Activated CD4-positive, CD25-positive, alpha-beta regulatory T cell (primary cell): ENCODE measurements at regions not wholly inside any gene's neighbourhood (a gene's known extent, or its start where the extent isn't known, plus 50 kb on each side); places are given as distances from the start of the nearest gene placed in this dataset.

Experiments used
- DNase-seq, 4 experiments: peaks; one replicate each; lab custom pipeline; 2025; lab: John Stamatoyannopoulos, UW

GRCh38 chr11:116294630-116295029 lies 478.2 kb downstream of the BUD13 start:
- DNase-seq = no peak

GRCh38 chr11:116287866-116288265 lies 484.9 kb downstream of the BUD13 start:
- no peak for DNase-seq

- no peak for DNase-seq
Observed at GRCh38 chr11:116285026-116285425, 487.8 kb downstream of the BUD13 start.

- DNase-seq = no peak
Observed at GRCh38 chr11:116283300-116283699, 489.5 kb downstream of the BUD13 start.

- no peak for DNase-seq
Observed at GRCh38 chr11:116282481-116282880, 490.3 kb downstream of the BUD13 start.

GRCh38 chr11:116281173-116282160 lies 491.3 kb downstream of the BUD13 start:
- no peak for DNase-seq

- no peak for DNase-seq
Observed at GRCh38 chr11:116279511-116279910, 493.3 kb downstream of the BUD13 start.

- no peak for DNase-seq
Observed at GRCh38 chr11:116278076-116278475, 494.7 kb downstream of the BUD13 start.

- DNase-seq = peak; percentile 38 to 62 (median 48)
Observed at GRCh38 chr11:116276051-116277044, 496.4 kb downstream of the BUD13 start.

GRCh38 chr11:116275635-116276034 lies 497.2 kb downstream of the BUD13 start:
- DNase-seq = no peak

GRCh38 chr11:116274521-116274920 lies 498.3 kb downstream of the BUD13 start:
- no peak for DNase-seq

GRCh38 chr11:116272181-116272789 lies 500.5 kb downstream of the BUD13 start:
- DNase-seq = no peak

GRCh38 chr11:116271479-116271878 lies 501.3 kb downstream of the BUD13 start:
- no peak for DNase-seq

- DNase-seq = no peak
Observed at GRCh38 chr11:116267146-116267545, 505.6 kb downstream of the BUD13 start.

GRCh38 chr11:116263770-116264169 lies 509.0 kb downstream of the BUD13 start:
- DNase-seq = no peak

GRCh38 chr11:116263019-116263418 lies 509.8 kb downstream of the BUD13 start:
- no peak for DNase-seq

- no peak for DNase-seq
Observed at GRCh38 chr11:116262370-116262769, 510.4 kb downstream of the BUD13 start.

- no peak for DNase-seq
Observed at GRCh38 chr11:116261606-116262005, 511.2 kb downstream of the BUD13 start.

- DNase-seq = no peak
Observed at GRCh38 chr11:116258821-116259220, 514.0 kb downstream of the BUD13 start.

GRCh38 chr11:116257883-116258282 lies 514.9 kb downstream of the BUD13 start:
- DNase-seq = no peak

GRCh38 chr11:116257092-116257491 lies 515.7 kb downstream of the BUD13 start:
- DNase-seq = no peak

GRCh38 chr11:116256215-116256614 lies 516.6 kb downstream of the BUD13 start:
- DNase-seq = no peak
